HCT116 (cell line): ENCODE measurements at regions not wholly inside any gene's neighbourhood (a gene's known extent, or its start where the extent isn't known, plus 50 kb on each side); places are given as distances from the start of the nearest gene placed in this dataset.

Source experiments
- ATAC-seq: fragments of 200-7000 bp; cut with Tn5 transposase; 2 replicates; pipeline ENCODE4 v1.9.1; 2020; ENCODE audit warnings: mild to moderate bottlenecking, moderate library complexity
- BruUV-seq: library from RNA; stranded (reverse); fragments of 400-500 nt; replicated peaks from 2 replicates; lab custom pipeline; 2021; lab: Mats Ljungman, UMichigan
- CTCF ChIA-PET: fragments of 300-600 bp; sonication (Branson Sonifier 250); formaldehyde crosslinking; loops from one replicate; lab custom pipeline; 2021; ENCODE audit warnings: antibody characterized with exemption; lab: Charles Lee
- POLR2A ChIA-PET: fragments of 300-600, 350-600 bp; sonication (Branson Sonifier 250); formaldehyde crosslinking; loops from one replicate; lab custom pipeline; 2021; ENCODE audit warnings: antibody characterized with exemption; lab: Charles Lee
- RAD21 ChIA-PET, 2 experiments: fragments of 300-600 bp; sonication (Branson Sonifier 250); formaldehyde crosslinking; loops; one replicate each; lab custom pipeline; 2023; ENCODE audit warnings: low total read pairs in 2 of 2; ENCODE audit not compliant: uncharacterized antibody in 2 of 2, unreplicated experiment in 2 of 2, low non-redundant PET in 1 of 2; lab: Charles Lee
- DNase-seq: peaks from one replicate; pipeline ENCODE4 v3.0.0-alpha.2; 2010; ENCODE audit warnings: low read depth, low spot score
- H2AFZ ChIP-seq: fragments of 200-600 bp; shearing (Covaris generic), sonication (generic); 2 replicates; pipeline ENCODE4 v1.6.1; 2017; ENCODE audit warnings: low read depth, mixed run types, mixed read lengths, antibody characterized with exemption, low read length; ENCODE audit not compliant: poor library complexity, severe bottlenecking
- H3K27ac ChIP-seq: 2 replicates; pipeline ENCODE4 v1.5.1; 2012; ENCODE audit warnings: low read depth, low read length
- H3K27me3 ChIP-seq: fragments of 200-600 bp; sonication (generic); 2 replicates; pipeline ENCODE4 v1.6.1; 2016; ENCODE audit warnings: mixed run types, low read length, mixed read lengths; ENCODE audit not compliant: insufficient read depth
- H3K36me3 ChIP-seq, 2 experiments: fragments of 200-500 bp in 1 of 2; fragments of 200-600 bp in 1 of 2; sonication (Bioruptor generic) in 1 of 2; sonication (generic) in 1 of 2; 2 replicates each; pipeline versions ENCODE4 v1.5.1 to v1.6.1; 2014 to 2016; ENCODE audit warnings: low read length in 2 of 2, inconsistent platforms in 1 of 2, mixed read lengths in 1 of 2, mixed run types in 1 of 2; ENCODE audit not compliant: insufficient read depth in 2 of 2, control insufficient read depth in 1 of 2
- H3K4me1 ChIP-seq, 2 experiments: fragments of 200-600 bp in 1 of 2; sonication (generic) in 1 of 2; 2 replicates each; pipeline versions ENCODE4 v1.5.1 to v1.6.1; 2012 to 2017; ENCODE audit warnings: low read length in 2 of 2, inconsistent platforms in 1 of 2, mild to moderate bottlenecking in 1 of 2, mixed read lengths in 1 of 2, mixed run types in 1 of 2, moderate library complexity in 1 of 2; ENCODE audit not compliant: insufficient read depth in 2 of 2, control insufficient read depth in 1 of 2
- H3K4me2 ChIP-seq: fragments of 200-600 bp; sonication (generic); 2 replicates; pipeline ENCODE4 v1.6.1; 2017; ENCODE audit warnings: mixed run types, low read length, mixed read lengths
- H3K4me3 ChIP-seq, 2 experiments: fragments of 200-600 bp in 1 of 2; sonication (generic) in 1 of 2; replicated peaks in 1 of 2; 2 replicates each; pipeline ENCODE4 v1.5.1; 2011 to 2016; ENCODE audit warnings: low read length in 2 of 2, control low read depth in 1 of 2, low read depth in 1 of 2, mild to moderate bottlenecking in 1 of 2, mixed read lengths in 1 of 2, mixed run types in 1 of 2
- H3K79me2 ChIP-seq: fragments of 200-600 bp; sonication (generic); 2 replicates; pipeline ENCODE4 v1.6.1; 2017; ENCODE audit warnings: mild to moderate bottlenecking, mixed run types, low read length, moderate library complexity, mixed read lengths; ENCODE audit not compliant: insufficient read depth
- H3K9ac ChIP-seq: fragments of 200-600 bp; sonication (generic); 2 replicates; pipeline ENCODE4 v1.6.1; 2016; ENCODE audit warnings: low read length, mixed read lengths
- H3K9me2 ChIP-seq: fragments of 200-600 bp; sonication (generic), shearing (Covaris generic); 2 replicates; pipeline ENCODE4 v1.6.1; 2017; ENCODE audit warnings: mixed run types, mild to moderate bottlenecking, moderate library complexity; ENCODE audit not compliant: insufficient read depth
- H3K9me3 ChIP-seq, 2 experiments: fragments of 200-500 bp in 1 of 2; fragments of 200-600 bp in 1 of 2; sonication (Bioruptor generic) in 1 of 2; sonication (generic) in 1 of 2; 2 replicates each; pipeline ENCODE4 v1.6.1; 2014 to 2017; ENCODE audit warnings: low read length in 2 of 2, mixed read lengths in 2 of 2, inconsistent platforms in 1 of 2, low read depth in 1 of 2, mild to moderate bottlenecking in 1 of 2, mixed run types in 1 of 2, moderate library complexity in 1 of 2; ENCODE audit not compliant: control insufficient read depth in 1 of 2, insufficient read depth in 1 of 2
- H4K20me1 ChIP-seq: fragments of 200-600 bp; sonication (generic), shearing (Covaris generic); 2 replicates; pipeline ENCODE4 v1.6.1; 2017; ENCODE audit warnings: mixed run types, mild to moderate bottlenecking, moderate library complexity; ENCODE audit not compliant: insufficient read depth
- CBX3 ChIP-seq: IDR thresholded peaks from 2 replicates; pipeline ENCODE4 v1.6.1; 2012; ENCODE audit warnings: low read depth
- EGR1 ChIP-seq: IDR thresholded peaks from 2 replicates; pipeline ENCODE4 v1.6.1; 2012; ENCODE audit warnings: low read depth
- ELF1 ChIP-seq: IDR thresholded peaks from 2 replicates; pipeline ENCODE4 v1.6.1; 2012; ENCODE audit warnings: low read depth, borderline replicate concordance
- EZH2 ChIP-seq: fragments of 200-600 bp; sonication (generic); IDR thresholded peaks from 2 replicates; pipeline ENCODE4 v1.6.1; 2017; ENCODE audit warnings: antibody characterized with exemption, mixed run types
- FOSL1 ChIP-seq: IDR thresholded peaks from 2 replicates; pipeline ENCODE4 v1.6.1; 2012; ENCODE audit warnings: low read depth
- JUND ChIP-seq: IDR thresholded peaks from 2 replicates; pipeline ENCODE4 v1.6.1; 2012
- RAD21 ChIP-seq: IDR thresholded peaks from 2 replicates; pipeline ENCODE4 v1.6.1; 2012; ENCODE audit warnings: low read depth, mild to moderate bottlenecking
- SP1 ChIP-seq: IDR thresholded peaks from 2 replicates; pipeline ENCODE4 v1.6.1; 2012; ENCODE audit warnings: low read depth
- ZNF274 ChIP-seq: fragments of 200-500 bp; sonication (Bioruptor generic); IDR thresholded peaks from 2 replicates; pipeline ENCODE4 v1.6.1; 2014; ENCODE audit warnings: mild to moderate bottlenecking, low read depth, low read length, inconsistent platforms
- intact Hi-C: fragments of 100-400 bp; cut with micrococcal nuclease; formaldehyde crosslinking; loops from 2 replicates; pipeline ENCODE4 v1.10.0; 2022
- TF ChIP-seq, protein P1 (sequence below): IDR thresholded peaks from 2 replicates; pipeline ENCODE4 v1.6.1; 2012
- TF ChIP-seq, protein P2 (sequence below), 3 experiments: fragments of 200-600 bp in 1 of 3; sonication (generic) in 1 of 3; IDR thresholded peaks in 2 of 3; conservative IDR thresholded peaks in 1 of 3; 2 replicates each; pipeline ENCODE4 v1.5.1; 2012 to 2017; ENCODE audit warnings: low read depth in 2 of 3, low read length in 2 of 3, antibody characterized with exemption in 1 of 3, borderline replicate concordance in 1 of 3, control low read depth in 1 of 3, mild to moderate bottlenecking in 1 of 3, mixed read lengths in 1 of 3, mixed run types in 1 of 3, moderate library complexity in 1 of 3; ENCODE audit not compliant: insufficient read depth in 1 of 3

DNA sequence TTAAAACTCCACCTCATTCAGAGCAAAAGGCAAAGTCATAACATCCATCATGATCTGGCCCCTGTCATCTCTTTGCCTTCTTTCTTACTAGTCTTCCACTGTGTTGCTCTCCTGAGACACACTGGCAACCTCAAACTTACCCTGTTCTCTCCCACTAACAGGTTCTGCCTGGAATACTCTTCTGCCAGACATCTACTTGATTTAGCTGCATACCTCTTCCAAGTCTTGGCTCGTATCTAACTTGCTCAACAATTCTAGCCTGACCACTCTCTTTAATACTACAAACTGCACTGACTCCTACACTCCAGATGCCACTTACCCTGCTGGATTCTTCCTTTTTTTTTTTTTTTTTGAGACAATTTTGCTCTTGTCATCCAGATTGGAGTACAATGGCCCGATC is 167.0 kb upstream of the MTPN start:
- Histone ChIP-seq H3K27me3 (peaks cover 19% of the 10 kb centered on the region; the same call in 1 of the 2 replicates), H3K9ac (no peak overlapping the region), H3K4me1 (no peaks in the 10 kb centered on the region), H3K4me3 (no peak overlapping the region), H3K27ac (no peak overlapping the region)
- DNase-seq, result no peak
- CTCF ChIA-PET, result no interaction called here
- no peak for ATAC-seq
- RAD21 ChIA-PET, result no interaction called here
- TF ChIP-seq EZH2 (no peak), ELF1 (no peak), ZNF274 (no peak), CBX3 (no peak), RAD21 (no peak), FOSL1 (no peak), EGR1 (no peak), SP1 (no peak), JUND (no peak)
- TF ChIP-seq, protein P1, sequence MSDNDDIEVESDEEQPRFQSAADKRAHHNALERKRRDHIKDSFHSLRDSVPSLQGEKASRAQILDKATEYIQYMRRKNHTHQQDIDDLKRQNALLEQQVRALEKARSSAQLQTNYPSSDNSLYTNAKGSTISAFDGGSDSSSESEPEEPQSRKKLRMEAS, result no peak
- TF ChIP-seq, protein P2, sequence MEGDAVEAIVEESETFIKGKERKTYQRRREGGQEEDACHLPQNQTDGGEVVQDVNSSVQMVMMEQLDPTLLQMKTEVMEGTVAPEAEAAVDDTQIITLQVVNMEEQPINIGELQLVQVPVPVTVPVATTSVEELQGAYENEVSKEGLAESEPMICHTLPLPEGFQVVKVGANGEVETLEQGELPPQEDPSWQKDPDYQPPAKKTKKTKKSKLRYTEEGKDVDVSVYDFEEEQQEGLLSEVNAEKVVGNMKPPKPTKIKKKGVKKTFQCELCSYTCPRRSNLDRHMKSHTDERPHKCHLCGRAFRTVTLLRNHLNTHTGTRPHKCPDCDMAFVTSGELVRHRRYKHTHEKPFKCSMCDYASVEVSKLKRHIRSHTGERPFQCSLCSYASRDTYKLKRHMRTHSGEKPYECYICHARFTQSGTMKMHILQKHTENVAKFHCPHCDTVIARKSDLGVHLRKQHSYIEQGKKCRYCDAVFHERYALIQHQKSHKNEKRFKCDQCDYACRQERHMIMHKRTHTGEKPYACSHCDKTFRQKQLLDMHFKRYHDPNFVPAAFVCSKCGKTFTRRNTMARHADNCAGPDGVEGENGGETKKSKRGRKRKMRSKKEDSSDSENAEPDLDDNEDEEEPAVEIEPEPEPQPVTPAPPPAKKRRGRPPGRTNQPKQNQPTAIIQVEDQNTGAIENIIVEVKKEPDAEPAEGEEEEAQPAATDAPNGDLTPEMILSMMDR (IDR thresholded peaks at IDR 0.05 in 2 of 3, conservative IDR thresholded peaks at IDR 0.05 in 1 of 3; ENCODE audit: borderline replicate concordance in 1 of 3, insufficient read depth in 1 of 3, low read depth in 2 of 3, low read length in 2 of 3), result no peak
- TF ChIP-seq, all 23 proteins: peak for 0
- Histone ChIP-seq H3K36me3 (no peaks in the 10 kb centered on the region), H3K79me2 (no peaks in the 10 kb centered on the region), H3K9me3 (no peaks in the 10 kb centered on the region), H4K20me1 (no peaks in the 10 kb centered on the region), H3K4me2 (no peak overlapping the region), H2AFZ (no peak overlapping the region), H3K9me2 (no peaks in the 10 kb centered on the region)
- POLR2A ChIA-PET, result no interaction called here
- no TSS peak for BruUV-seq
- intact Hi-C loops, result no loop called here
